ENCODE measurements at regions not wholly inside any gene's neighbourhood (a gene's known extent, or its start where the extent isn't known, plus 50 kb on each side); places are given as distances from the start of the nearest gene placed in this dataset.

- WGBS, 2 experiments (ENCODE audit: insufficient coverage in 1 of 2, insufficient read length in 1 of 2): 92 to 100% methylated on average over 2 of the region's 2 CpGs
- no peaks in the 10 kb centered on the region for H3K36me3 ChIP-seq (ENCODE audit: control insufficient read depth, insufficient read depth, low read length)
- Mint-ChIP-seq H3K27me3 (ENCODE audit: insufficient read depth) (peaks cover 8% of the 10 kb centered on the region), H3K36me3 (ENCODE audit: low read depth) (no peaks in the 10 kb centered on the region), H3K4me1 (no peaks in the 10 kb centered on the region), H3K4me3 (no peak overlapping the region), H3K27ac (no peak overlapping the region), H3K9me3 (peaks cover 14% of the 10 kb centered on the region)
- H3K9me3 ChIP-seq (ENCODE audit: control insufficient read depth, low read length): peaks cover 8% of the 10 kb centered on the region
- no peak overlapping the region for H3K4me3 ChIP-seq (ENCODE audit: low read length)
- no peaks in the 10 kb centered on the region for H3K4me1 ChIP-seq (ENCODE audit: control insufficient read depth, insufficient read depth, low read length)
- H3K27me3 ChIP-seq (ENCODE audit: control insufficient read depth, insufficient read depth, low read length, poor library complexity, severe bottlenecking): no peaks in the 10 kb centered on the region
- no peak for TF ChIP-seq CTCF (conservative IDR thresholded peaks at IDR 0.05)
- H3K9ac ChIP-seq (ENCODE audit: extremely low read depth, low read length, poor library complexity, severe bottlenecking): no peak overlapping the region
- H3K27ac ChIP-seq (ENCODE audit: low read depth, low read length): no peak overlapping the region
- DNase-seq: no peak
Measured at GRCh38 chr9:88326936-88327335, 61.3 kb upstream of the SPIN1 start.

- no peak for DNase-seq
- H3K27ac Mint-ChIP-seq: no peak overlapping the region
- Histone ChIP-seq H3K4me1 (ENCODE audit: control insufficient read depth, insufficient read depth, low read length) (no peaks in the 10 kb centered on the region), H3K9me3 (ENCODE audit: control insufficient read depth, low read length) (peaks cover 8% of the 10 kb centered on the region), H3K9ac (ENCODE audit: extremely low read depth, low read length, poor library complexity, severe bottlenecking) (no peak overlapping the region), H3K36me3 (ENCODE audit: control insufficient read depth, insufficient read depth, low read length) (no peaks in the 10 kb centered on the region), H3K4me3 (ENCODE audit: low read length) (no peak overlapping the region), H3K27me3 (ENCODE audit: control insufficient read depth, insufficient read depth, low read length, poor library complexity, severe bottlenecking) (no peaks in the 10 kb centered on the region), H3K27ac (ENCODE audit: low read depth, low read length) (no peak overlapping the region)
- 91 to 95% methylated on average over 3 to 9 of the region's 9 CpGs for WGBS, 2 experiments (ENCODE audit: insufficient coverage in 1 of 2, insufficient read length in 1 of 2)
- TF ChIP-seq CTCF (conservative IDR thresholded peaks at IDR 0.05): no peak
- H3K36me3 Mint-ChIP-seq (ENCODE audit: low read depth): no peaks in the 10 kb centered on the region
- no peak overlapping the region for H3K4me3 Mint-ChIP-seq
- H3K27me3 Mint-ChIP-seq (ENCODE audit: insufficient read depth): peaks cover 8% of the 10 kb centered on the region
- peaks cover 14% of the 10 kb centered on the region for H3K9me3 Mint-ChIP-seq
- H3K4me1 Mint-ChIP-seq: no peaks in the 10 kb centered on the region
Measured at GRCh38 chr9:88326015-88326414, 62.2 kb upstream of the SPIN1 start.

GRCh38 chr9:88322906-88323566, 65.2 kb upstream of the SPIN1 start:
- no peak for DNase-seq
- no peak overlapping the region for H3K4me3 ChIP-seq (ENCODE audit: low read length)
- no peaks in the 10 kb centered on the region for H3K9me3 Mint-ChIP-seq
- H3K36me3 Mint-ChIP-seq (ENCODE audit: low read depth): no peaks in the 10 kb centered on the region
- no peaks in the 10 kb centered on the region for H3K27me3 ChIP-seq (ENCODE audit: control insufficient read depth, insufficient read depth, low read length, poor library complexity, severe bottlenecking)
- no peaks in the 10 kb centered on the region for H3K4me1 ChIP-seq (ENCODE audit: control insufficient read depth, insufficient read depth, low read length)
- TF ChIP-seq CTCF (conservative IDR thresholded peaks at IDR 0.05): no peak
- H3K36me3 ChIP-seq (ENCODE audit: control insufficient read depth, insufficient read depth, low read length): no peaks in the 10 kb centered on the region
- H3K9ac ChIP-seq (ENCODE audit: extremely low read depth, low read length, poor library complexity, severe bottlenecking): no peak overlapping the region
- H3K4me3 Mint-ChIP-seq: no peak overlapping the region
- H3K27ac ChIP-seq (ENCODE audit: low read depth, low read length): no peak overlapping the region
- H3K27ac Mint-ChIP-seq: no peak overlapping the region
- 80 to 90% methylated on average over 3 to 4 of the region's 4 CpGs for WGBS, 2 experiments (ENCODE audit: insufficient coverage in 1 of 2, insufficient read length in 1 of 2)
- H3K4me1 Mint-ChIP-seq: no peaks in the 10 kb centered on the region
- no peaks in the 10 kb centered on the region for H3K9me3 ChIP-seq (ENCODE audit: control insufficient read depth, low read length)
- peaks cover 6% of the 10 kb centered on the region for H3K27me3 Mint-ChIP-seq (ENCODE audit: insufficient read depth)

Measured in endodermal cell (in vitro differentiated cells).